Fibroblast of peridontal ligament (primary cell): ENCODE measurements at regions not wholly inside any gene's neighbourhood (a gene's known extent, or its start where the extent isn't known, plus 50 kb on each side); places are given as distances from the start of the nearest gene placed in this dataset.
A peak's percentile ranks its signal among the peaks of the same experiment; 100 is the strongest.

Source experiments
- DNase-seq: peaks from one replicate; pipeline ENCODE4 v3.0.0-alpha.2; 2010; ENCODE audit errors: extremely low read depth

- no peak for DNase-seq
Observed at GRCh38 chr6:119542037-119542436, 192.5 kb upstream of the MAN1A1 start.

DNA sequence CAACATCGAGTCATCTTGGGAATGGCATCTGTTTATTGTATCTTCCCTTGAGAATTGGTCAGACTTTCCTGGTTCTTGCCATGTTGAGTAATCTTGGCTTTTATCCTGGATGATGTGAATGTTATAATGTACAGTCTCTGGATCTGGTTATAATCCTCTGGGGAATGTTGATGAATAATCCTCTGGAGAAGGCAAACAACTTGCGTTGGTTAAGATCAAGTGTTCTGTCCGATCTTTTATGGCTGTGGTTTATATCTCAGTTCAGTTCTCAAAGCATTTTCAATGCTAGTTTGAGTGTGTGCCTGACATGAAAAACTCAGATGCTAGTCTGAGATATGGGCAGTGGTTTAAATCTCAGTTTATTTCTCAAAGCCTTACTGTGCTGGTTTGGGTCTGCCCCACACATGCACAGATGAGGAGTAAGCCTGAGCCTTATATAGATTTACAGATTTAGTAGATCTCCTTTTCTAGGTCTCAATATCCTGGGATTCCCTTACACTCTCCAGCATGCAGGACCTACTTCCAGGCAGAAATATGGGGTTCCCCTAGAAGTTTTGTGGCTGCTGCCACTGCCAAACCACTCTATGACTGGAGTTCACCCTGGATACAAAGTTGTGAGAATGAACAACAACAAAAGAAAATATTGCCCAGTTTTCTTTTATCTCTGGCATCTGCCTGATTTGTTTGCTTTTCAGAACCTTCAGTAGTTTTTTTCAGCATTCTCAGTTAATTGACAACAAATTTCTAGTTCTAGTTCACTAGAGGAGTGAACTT, 191.8 kb upstream of the MAN1A1 start:
- DNase-seq: peak; percentile 100

DNA sequence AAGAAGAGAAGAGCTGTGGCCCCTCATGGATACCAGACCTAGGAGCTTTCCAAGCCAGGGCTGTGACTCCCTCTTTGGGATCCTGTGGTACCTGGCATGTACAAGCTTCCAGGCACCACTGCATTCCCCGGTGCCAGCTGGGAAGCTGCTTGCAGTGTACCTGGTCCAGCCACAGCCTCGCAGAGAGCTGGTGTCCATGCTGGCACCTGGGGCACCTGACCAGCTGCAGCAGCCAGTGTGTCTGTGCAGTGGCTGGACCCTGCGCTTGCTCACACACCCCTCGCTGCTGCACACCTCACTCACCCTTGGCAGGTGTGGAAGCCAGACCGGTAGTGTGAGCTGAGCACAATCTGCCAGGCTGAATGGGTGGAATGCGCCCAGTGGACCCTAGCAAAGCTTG, 190.9 kb upstream of the MAN1A1 start:
- DNase-seq: no peak

GRCh38 chr6:119539066-119539746, 189.6 kb upstream of the MAN1A1 start:
- no peak for DNase-seq

DNA sequence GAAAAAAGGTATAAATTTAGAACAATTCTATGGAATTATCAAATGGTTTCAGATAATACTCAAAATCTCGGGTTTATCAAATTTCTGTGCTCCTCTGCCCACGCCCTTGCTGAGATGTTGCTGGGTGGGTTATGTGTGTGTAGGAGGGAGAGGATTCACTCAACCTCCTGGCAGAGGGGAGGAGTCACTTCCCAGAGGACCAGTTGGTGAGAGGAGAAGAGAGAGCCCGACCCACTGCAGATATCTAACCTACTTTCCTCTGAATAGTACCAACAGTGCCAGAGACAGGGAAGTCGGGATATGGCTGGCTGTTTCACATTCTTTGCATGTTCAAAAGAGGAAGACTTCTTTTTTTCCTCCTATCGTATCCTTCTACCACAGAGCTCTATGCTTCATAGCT, 187.1 kb upstream of the MAN1A1 start:
- DNase-seq: no peak

DNA sequence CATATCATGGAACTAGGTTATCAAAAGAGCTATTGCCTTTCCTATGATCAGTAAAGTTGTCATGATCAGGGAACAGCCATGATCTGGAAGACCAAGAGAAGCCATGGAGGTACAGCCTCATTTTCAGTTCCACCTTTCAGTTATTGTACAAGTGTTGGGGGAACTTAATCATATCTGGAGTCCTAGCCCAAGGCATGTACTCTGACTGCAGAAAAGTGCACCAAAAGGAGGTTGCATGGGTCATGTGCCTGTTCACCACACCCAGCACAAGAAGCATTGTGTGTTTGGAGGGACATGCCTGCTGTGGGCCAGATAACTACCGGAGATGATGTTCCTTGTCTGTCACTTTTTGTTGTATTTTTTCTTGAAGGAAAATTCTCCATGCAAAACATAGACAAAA, 185.8 kb upstream of the MAN1A1 start:
- DNase-seq: no peak

DNA sequence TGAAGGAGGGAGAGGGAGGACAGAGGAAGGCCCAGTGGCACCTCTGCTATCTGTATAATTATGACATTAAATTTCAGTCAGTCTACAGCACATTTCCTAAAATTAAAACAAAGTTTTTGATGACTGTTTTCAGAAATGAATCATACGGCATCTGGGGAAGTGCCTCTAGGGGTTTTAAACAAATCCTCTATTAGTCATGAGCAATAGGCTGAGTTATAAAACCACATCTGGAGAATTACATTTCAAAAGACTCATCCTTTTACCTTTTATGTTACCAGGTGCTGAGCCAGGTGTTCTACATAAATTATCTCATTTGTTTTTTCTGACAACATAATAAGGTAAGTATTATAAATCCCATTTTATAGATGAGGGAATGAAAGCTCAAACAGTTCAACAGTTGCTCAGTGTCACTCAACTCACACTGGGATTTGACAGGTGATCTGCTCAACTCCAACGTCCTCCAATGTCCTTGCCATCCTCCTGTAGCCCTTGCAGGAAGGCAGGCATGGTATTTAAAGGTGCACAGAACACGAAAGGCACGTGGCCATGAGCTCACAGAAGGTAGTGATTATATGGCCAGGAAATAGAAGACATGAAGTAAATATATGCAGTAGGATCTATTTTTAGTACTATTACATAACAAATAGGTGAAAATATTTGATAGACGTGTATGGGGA, 184.2 kb upstream of the MAN1A1 start:
- DNase-seq: peak; percentile 82

DNA sequence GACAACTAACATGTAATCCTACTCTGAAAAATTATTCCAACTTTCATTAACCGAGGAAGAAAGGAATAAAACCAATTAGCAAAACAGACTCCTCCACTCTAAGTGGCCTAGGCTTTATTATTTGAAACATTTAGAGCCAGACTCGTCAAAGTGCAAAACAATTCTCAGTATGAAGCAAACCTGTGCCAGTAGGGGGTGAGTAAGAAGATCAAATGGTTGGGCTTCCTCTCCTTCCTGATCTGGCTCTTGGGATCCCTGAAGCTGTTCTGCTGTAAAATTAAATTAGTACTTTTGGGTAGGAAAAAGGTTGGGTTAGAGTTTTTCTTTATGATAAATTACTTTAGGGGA, 177.6 kb upstream of the MAN1A1 start:
- DNase-seq: peak; percentile 9

DNA sequence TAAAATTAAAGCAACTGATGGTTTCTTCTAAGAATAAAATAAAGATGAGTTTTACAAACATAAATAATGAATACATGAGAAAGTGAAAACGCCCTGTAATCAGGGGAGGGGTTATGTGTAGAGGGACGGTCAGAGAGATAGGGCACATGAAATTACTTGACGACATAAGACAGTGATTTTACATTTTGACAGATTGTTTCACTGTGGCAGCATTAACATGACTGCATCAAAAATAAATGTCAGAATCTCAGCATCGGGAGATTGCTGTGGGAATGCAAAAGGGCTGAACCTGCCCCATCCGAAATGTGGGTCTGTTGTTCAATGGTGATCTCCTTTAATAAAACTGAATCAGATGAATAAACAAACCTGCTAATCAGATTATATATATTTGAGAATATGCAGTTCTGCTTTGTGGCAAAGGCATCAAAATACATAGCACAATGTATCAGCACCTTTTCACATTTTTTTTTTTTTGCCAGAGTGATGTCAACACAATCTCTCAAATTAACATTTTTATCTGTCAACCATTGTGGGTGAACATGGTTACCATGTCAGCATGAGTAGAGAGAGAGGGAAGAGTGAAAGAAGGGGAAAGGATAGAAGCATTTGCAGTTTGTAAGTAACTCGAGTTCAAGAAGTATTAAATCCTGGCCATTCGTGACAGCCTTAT, 177.1 kb upstream of the MAN1A1 start:
- DNase-seq: peak; percentile 2

DNA sequence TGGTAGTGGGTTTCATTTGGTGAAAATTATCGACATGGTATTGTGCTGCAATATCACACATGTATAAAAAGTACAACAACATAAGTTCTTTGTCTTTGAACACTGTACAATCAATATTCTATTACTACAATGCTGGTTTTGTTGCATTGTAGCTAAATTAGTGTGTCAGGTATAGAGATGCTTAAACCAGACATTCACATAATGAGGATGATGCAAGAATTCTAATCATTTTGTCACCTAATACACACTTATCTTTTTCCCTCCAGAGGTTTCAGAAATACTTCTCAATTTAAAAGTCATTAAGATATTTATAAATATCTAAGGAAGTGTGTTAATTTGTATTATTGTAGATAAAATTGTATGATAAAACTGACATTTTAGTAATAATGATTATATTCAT, 174.8 kb upstream of the MAN1A1 start:
- no peak for DNase-seq

- no peak for DNase-seq
Observed at GRCh38 chr6:119523556-119523955, 174.0 kb upstream of the MAN1A1 start.

DNA sequence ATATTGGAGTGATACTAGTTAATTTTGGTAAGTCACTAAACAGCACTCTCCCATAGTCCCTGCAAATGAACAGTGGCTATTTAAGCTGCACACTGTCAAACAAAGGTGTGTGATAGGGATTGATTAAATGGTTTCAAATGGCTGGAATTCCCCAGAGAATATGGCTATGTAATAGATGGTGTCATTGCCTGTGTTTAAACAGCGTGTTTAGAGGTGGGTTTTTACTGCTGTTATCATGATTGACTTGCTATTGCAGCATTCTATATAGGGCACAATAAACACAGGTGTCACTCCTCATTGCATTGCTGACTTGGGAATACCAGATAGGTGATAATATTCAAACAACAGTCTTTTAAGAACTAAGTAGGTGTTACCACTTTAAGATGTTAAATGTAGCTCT, 171.7 kb upstream of the MAN1A1 start:
- no peak for DNase-seq

GRCh38 chr6:119517428-119517827, 167.9 kb upstream of the MAN1A1 start:
- peak; percentile 12 for DNase-seq

GRCh38 chr6:119514345-119514744, 164.8 kb upstream of the MAN1A1 start:
- no peak for DNase-seq

DNA sequence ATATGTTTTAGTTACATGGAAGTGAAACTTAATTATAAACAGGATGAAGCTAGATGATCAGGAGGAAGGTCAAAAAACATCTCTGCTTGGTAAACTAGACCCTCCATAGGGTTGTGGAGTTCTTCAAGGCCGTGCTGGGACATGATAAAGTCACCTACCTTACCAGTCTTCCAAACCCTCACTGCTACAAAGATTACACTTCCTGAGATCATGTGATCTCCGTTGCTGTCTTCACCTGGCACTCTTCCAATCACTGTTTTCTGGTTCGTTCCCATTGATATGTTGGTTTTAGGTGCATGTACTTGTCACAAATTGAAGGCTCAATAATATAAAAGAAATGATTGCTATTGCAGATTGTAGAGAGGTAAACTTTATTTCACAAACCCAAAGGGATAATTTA, 161.5 kb upstream of the MAN1A1 start:
- no peak for DNase-seq

DNA sequence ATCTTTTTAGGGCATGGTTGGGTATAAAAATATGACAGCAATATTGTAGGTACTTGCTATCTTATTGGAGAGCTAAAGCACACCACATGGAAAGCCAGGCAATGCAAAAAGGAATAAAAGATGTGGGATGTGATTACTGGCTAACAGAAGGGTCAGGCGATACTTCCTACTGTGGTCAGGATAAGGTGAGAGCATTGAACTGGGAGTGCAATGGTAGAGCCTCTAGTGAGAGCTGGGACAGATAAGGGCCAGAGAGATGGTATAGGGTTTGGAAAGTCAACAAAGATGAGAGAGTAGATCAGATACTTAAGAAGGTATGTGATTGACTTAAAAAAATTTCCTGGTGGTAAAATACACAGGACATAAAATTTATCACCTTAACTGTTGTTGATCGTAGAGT, 160.7 kb upstream of the MAN1A1 start:
- no peak for DNase-seq

GRCh38 chr6:119506631-119507174, 157.1 kb upstream of the MAN1A1 start:
- DNase-seq: no peak

GRCh38 chr6:119501798-119502483, 152.4 kb upstream of the MAN1A1 start:
- DNase-seq: no peak

GRCh38 chr6:119499797-119500196, 150.2 kb upstream of the MAN1A1 start:
- no peak for DNase-seq

GRCh38 chr6:119497988-119498727, 148.6 kb upstream of the MAN1A1 start:
- DNase-seq: no peak

DNA sequence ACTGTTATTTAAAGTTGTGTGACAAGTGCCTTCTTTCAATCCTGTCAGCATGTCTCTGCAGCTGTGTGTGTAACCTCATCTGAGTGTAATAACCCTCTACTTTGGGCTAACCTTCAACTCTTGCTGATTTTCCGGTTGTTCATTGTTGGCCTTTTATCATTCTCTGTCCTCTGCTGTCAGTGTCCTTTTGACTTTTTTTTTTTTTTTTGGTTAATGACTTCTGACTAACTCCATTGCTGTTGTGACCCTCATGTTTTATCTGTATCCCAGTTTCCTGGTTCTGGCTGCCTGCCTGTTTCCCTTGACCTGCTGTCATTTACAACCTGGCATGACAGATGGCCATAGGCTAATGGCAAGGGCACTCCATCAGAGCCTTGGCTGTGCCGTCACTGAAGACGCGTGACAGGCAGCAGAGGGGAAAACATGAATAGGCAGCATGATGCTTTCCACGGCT, 145.7 kb upstream of the MAN1A1 start:
- DNase-seq: no peak
